Fibroblast of mammary gland (primary cell): ENCODE measurements at regions not wholly inside any gene's neighbourhood (a gene's known extent, or its start where the extent isn't known, plus 50 kb on each side); places are given as distances from the start of the nearest gene placed in this dataset.
"Not testable (repeated sequence)": the region's sequence is repeated elsewhere in the genome, so short reads cannot be mapped to it uniquely, and the experiment has no call there.

Source experiments
- DNase-seq: peaks from one replicate; pipeline ENCODE4 v3.0.0-alpha.2; 2010; ENCODE audit warnings: low read depth
- H3K4me3 ChIP-seq: 2 replicates; pipeline ENCODE4 v1.5.1; 2011; ENCODE audit warnings: low read depth, mild to moderate bottlenecking, low read length, moderate library complexity; ENCODE audit not compliant: control insufficient read depth
- TF ChIP-seq, protein P1 (sequence below): conservative IDR thresholded peaks from 2 replicates; pipeline ENCODE4 v1.5.1; 2011; ENCODE audit warnings: low read depth, low read length, inconsistent platforms; ENCODE audit not compliant: control insufficient read depth, insufficient read depth

DNA sequence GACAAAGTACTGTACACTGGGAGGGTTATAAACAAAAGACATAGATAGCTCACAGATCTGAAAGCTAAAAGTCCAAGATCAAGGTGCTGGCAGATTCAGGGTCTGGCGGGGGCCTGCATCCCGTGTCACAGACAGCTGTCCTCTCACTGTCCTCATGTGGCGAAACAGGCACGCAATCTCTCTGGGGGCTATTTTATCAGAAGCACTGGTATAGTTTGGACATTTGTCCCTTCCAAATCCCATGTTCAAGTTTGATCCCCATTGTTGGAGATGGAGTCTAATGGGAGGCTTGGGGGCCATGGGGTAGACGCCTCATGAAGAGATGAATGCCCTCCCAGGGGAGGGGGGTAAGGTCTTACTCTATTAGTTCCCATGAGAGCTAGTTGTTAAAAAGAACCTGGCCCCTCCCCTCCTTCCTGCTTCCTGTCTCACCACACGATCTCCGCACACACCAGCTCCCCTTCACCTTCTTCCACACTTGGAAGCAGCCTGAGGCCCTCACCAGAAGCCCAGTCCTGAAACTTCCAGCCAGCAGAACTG, 72.5 kb upstream of the UCN3 start:
- DNase-seq = no peak
- H3K4me3 ChIP-seq = no peak overlapping the region
- TF ChIP-seq, protein P1, sequence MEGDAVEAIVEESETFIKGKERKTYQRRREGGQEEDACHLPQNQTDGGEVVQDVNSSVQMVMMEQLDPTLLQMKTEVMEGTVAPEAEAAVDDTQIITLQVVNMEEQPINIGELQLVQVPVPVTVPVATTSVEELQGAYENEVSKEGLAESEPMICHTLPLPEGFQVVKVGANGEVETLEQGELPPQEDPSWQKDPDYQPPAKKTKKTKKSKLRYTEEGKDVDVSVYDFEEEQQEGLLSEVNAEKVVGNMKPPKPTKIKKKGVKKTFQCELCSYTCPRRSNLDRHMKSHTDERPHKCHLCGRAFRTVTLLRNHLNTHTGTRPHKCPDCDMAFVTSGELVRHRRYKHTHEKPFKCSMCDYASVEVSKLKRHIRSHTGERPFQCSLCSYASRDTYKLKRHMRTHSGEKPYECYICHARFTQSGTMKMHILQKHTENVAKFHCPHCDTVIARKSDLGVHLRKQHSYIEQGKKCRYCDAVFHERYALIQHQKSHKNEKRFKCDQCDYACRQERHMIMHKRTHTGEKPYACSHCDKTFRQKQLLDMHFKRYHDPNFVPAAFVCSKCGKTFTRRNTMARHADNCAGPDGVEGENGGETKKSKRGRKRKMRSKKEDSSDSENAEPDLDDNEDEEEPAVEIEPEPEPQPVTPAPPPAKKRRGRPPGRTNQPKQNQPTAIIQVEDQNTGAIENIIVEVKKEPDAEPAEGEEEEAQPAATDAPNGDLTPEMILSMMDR = no peak

- DNase-seq = not testable (repeated sequence)
Measured at GRCh38 chr10:5292970-5293369, 71.8 kb upstream of the UCN3 start.

GRCh38 chr10:5293691-5294550, 70.8 kb upstream of the UCN3 start:
- DNase-seq = peak; percentile 34
- TF ChIP-seq, protein P1 = peak; percentile 45
- no peak overlapping the region for H3K4me3 ChIP-seq

More at GRCh38 chr10:5292970-5293369, 71.8 kb upstream of the UCN3 start:
- not testable (repeated sequence) for H3K4me3 ChIP-seq

DNA sequence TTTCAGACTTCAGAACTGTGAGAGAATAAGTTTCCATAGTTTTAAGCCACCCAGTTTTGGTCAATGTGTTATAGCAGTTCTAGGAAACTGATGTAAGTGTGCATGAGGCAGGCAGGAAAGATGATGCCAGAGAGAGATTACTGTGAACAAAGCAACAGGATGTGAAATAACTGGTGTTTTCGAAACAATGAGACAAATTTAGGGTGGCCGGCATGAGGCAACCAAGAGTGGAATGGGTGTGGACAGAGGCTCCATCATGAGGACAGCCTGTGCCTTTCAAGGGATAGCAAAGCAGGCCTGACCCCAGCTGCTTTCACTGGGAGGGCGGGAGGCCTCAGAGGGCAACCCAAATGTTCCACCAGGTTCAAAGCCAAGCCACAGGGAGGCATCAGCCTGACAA, 67.3 kb upstream of the UCN3 start:
- TF ChIP-seq, protein P1 = no peak
- H3K4me3 ChIP-seq = no peak overlapping the region
- peak; percentile 41 for DNase-seq

DNA sequence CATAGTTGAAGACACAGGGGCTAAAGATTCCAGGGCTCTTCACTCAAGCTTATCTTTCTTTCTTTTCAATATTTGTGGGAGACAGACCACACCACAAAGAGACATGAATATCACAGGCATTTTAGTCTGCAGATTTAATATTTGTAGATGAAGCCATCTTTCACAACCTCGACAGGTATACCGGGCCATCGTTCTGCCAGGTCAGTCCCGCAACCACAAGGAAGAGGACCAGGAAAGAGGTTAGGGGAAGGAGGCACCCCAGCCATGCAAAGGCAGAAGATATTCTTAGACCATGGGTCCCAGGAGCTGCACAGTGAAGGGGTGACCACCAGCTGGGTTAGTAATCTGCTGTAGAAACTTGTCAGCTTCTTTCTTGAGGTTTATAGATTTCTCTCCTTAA, 66.8 kb upstream of the UCN3 start:
- TF ChIP-seq, protein P1 = no peak
- H3K4me3 ChIP-seq = no peak overlapping the region
- DNase-seq = no peak

DNA sequence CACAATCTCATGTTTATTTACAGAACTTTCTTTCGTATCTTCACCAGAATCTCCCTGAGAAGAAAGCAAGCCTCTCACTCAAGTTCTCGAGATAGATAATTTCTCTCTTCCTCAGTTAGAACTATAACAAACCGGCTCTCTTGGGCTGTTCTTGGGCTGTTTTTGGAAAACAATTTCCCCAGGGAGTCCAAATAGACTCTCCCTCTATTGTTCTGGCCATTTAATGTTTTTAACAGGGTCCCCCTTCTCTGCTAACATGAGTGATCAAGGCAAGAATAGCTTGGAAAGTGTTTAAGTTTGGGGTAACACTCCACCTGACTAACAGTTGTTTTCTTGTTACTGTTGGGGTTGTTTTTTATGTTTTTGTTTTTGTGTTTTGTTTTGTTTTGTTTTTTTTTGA, 64.8 kb upstream of the UCN3 start:
- TF ChIP-seq, protein P1 = no peak
- DNase-seq = no peak
- H3K4me3 ChIP-seq = no peak overlapping the region

DNA sequence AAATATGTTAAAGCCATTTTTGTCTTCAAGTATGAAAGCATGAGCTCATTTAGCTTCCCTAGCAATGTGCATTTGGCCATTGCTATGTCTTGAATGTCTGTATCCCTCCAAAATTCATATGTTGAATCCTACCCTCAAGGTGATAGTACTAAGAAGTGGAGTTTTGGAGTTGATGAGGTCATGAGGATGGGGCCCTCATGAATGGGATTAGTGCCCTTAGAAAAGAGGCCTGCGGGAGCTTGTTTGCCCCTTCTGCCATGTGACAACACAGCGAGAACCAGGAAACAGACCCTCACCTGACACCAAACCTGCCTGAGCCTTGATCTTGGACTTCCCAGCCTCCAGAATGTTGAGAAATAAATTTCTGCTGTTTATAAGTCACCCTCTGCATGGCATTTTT, 61.3 kb upstream of the UCN3 start:
- TF ChIP-seq, protein P1 = no peak
- no peak for DNase-seq
- H3K4me3 ChIP-seq = no peak overlapping the region
